ENCODE measurements at regions not wholly inside any gene's neighbourhood (a gene's known extent, or its start where the extent isn't known, plus 50 kb on each side); places are given as distances from the start of the nearest gene placed in this dataset.

GRCh38 chr18:68467329-68467728 is 247.6 kb downstream of the TMX3 start:
- no peak for DNase-seq (ENCODE audit: low read depth in 2 of 2)

GRCh38 chr18:68466672-68467071 is 248.2 kb downstream of the TMX3 start:
- DNase-seq (ENCODE audit: low read depth in 2 of 2), result no peak

GRCh38 chr18:68462766-68463165 is 252.1 kb downstream of the TMX3 start:
- DNase-seq (ENCODE audit: low read depth in 2 of 2), result no peak

- DNase-seq (ENCODE audit: low read depth in 2 of 2), result no peak
These were observed 252.8 kb downstream of the TMX3 start for GRCh38 chr18:68462148-68462547.

- DNase-seq (ENCODE audit: low read depth in 2 of 2), result no peak
These were observed 253.4 kb downstream of the TMX3 start for GRCh38 chr18:68461481-68462018.

GRCh38 chr18:68459968-68460367 is 254.9 kb downstream of the TMX3 start:
- no peak for DNase-seq (ENCODE audit: low read depth in 2 of 2)

- DNase-seq (ENCODE audit: low read depth in 2 of 2), result no peak
These were observed 257.9 kb downstream of the TMX3 start for GRCh38 chr18:68456985-68457384.

- no peak for DNase-seq (ENCODE audit: low read depth in 2 of 2)
These were observed 259.7 kb downstream of the TMX3 start for GRCh38 chr18:68455229-68455603.

GRCh38 chr18:68454511-68455228 is 260.2 kb downstream of the TMX3 start:
- DNase-seq (ENCODE audit: low read depth in 2 of 2), result no peak

- DNase-seq (ENCODE audit: low read depth in 2 of 2), result no peak
These were observed 265.6 kb downstream of the TMX3 start for GRCh38 chr18:68449292-68449691.

- DNase-seq (ENCODE audit: low read depth in 2 of 2), result no peak
These were observed 266.2 kb downstream of the TMX3 start for GRCh38 chr18:68448736-68449135.

GRCh38 chr18:68447286-68447685 is 267.6 kb downstream of the TMX3 start:
- DNase-seq (ENCODE audit: low read depth in 2 of 2), result no peak

- DNase-seq (ENCODE audit: low read depth in 2 of 2), result no peak
These were observed 269.1 kb downstream of the TMX3 start for GRCh38 chr18:68445668-68446426.

- DNase-seq (ENCODE audit: low read depth in 2 of 2), result no peak
These were observed 269.8 kb downstream of the TMX3 start for GRCh38 chr18:68445136-68445535.

GRCh38 chr18:68441241-68441640 is 273.7 kb downstream of the TMX3 start:
- DNase-seq (ENCODE audit: low read depth in 2 of 2), result no peak

- no peak for DNase-seq (ENCODE audit: low read depth in 2 of 2)
These were observed 274.5 kb downstream of the TMX3 start for GRCh38 chr18:68440433-68440832.

GRCh38 chr18:68439642-68440041 is 275.3 kb downstream of the TMX3 start:
- DNase-seq (ENCODE audit: low read depth in 2 of 2), result no peak

- no peak for DNase-seq (ENCODE audit: low read depth in 2 of 2)
These were observed 275.9 kb downstream of the TMX3 start for GRCh38 chr18:68438983-68439382.

GRCh38 chr18:68438536-68438935 is 276.4 kb downstream of the TMX3 start:
- no peak for DNase-seq (ENCODE audit: low read depth in 2 of 2)

GRCh38 chr18:68436485-68436884 is 278.4 kb downstream of the TMX3 start:
- no peak for DNase-seq (ENCODE audit: low read depth in 2 of 2)

GRCh38 chr18:68435581-68435980 is 279.3 kb downstream of the TMX3 start:
- DNase-seq (ENCODE audit: low read depth in 2 of 2), result no peak

- no peak for DNase-seq (ENCODE audit: low read depth in 2 of 2)
These were observed 283.0 kb downstream of the TMX3 start for GRCh38 chr18:68431922-68432198.

All from stimulated activated CD8-positive, alpha-beta memory T cell treated with anti-CD3 and anti-CD28 coated beads, Interleukin-15, amount 100 ng/mL, for 48 hours (primary cell).